AML-193 (cell line): ENCODE measurements at regions not wholly inside any gene's neighbourhood (a gene's known extent, or its start where the extent isn't known, plus 50 kb on each side); places are given as distances from the start of the nearest gene placed in this dataset.

Experiments used
- DNase-seq, 2 experiments: peaks; one replicate each; lab custom pipeline; 2025; lab: John Stamatoyannopoulos, UW

DNA sequence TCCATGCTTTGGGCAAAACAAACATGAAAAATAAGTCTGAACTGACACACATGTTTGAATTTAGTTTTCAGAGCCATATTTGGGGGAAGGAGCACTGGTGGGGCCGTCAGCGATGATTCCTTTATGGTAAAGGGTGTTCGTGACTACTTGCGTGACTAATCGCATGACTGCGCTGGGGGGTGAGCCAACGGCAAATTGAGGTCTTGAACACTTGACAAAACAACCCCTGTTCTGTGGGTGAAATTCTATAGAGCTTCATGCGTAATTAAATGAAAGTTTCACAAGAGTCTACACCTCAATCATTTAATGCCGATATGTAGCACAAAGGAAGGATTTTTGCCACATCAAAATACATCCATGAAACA is 127.5 kb upstream of the CYP1B1 start:
- no peak for DNase-seq

DNA sequence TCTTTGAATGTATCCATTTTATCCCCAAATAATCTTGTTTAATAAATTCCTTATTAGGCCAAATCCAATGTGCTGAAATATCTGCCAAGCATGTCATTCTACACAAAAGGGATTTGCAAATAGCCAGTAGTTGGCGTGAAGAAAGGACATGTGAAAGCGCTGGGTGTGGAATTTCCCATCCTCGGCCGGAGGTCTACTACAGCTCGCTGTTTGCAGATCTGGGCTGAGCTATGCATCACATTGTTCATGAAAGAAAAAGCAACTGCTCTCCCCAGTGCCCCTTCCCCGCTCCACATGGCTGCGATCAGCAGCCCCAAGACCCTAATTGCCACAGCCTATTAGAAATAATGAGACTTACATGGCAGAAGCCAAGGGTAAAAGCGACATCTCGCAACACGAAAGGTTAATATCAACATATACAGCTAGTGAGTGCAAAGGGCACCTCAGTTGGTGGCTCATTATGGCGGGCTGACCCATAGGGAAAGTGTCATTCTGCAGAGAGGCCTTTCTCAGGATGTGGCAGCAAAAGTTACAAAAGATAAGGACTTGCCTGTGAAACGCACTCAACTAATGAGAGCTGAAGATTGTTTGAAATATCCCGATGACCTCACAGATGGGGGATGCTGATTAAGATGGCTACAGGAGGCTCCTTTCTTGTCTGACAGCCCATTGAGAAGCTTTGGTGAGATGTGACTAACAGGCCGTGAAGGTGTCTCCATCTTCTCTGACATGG is 126.9 kb upstream of the CYP1B1 start:
- DNase-seq = no peak

DNA sequence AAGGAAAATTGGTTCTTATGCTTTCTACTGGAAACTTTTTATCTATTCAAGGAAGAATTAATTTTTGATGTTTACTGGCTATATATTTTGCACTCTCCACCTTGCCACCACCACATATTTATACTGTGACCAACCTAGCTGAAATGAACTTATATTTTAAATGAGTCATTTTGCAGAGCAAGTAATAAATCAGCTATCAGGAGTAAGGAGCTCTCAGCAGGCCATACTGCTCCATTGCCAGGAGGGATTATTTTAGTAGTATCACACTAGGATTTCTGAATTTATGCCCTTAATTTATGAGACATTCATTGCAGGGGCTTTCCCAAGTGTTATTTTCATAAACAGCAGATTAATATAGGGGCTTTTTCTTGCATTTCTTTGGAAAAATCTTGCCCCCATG is 125.8 kb upstream of the CYP1B1 start:
- DNase-seq = no peak

DNA sequence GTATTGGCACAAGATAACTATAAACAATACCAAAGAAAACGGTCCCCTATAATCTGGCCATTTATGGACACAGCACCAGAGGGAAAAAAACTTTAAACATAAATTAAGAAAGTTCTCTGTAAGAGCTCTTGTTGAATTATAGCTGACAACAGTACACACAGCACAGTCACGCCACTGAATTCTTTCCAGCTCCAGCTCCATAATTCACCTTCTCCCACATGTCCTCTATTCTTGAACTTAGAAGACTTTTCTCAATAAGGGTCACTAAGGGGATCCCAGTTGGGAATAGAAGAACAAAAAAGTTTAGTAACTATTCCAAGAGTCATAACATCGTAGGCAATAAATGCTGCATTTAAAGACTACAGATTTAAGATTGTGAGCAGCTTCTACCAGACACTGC is 124.6 kb upstream of the CYP1B1 start:
- no peak for DNase-seq

DNA sequence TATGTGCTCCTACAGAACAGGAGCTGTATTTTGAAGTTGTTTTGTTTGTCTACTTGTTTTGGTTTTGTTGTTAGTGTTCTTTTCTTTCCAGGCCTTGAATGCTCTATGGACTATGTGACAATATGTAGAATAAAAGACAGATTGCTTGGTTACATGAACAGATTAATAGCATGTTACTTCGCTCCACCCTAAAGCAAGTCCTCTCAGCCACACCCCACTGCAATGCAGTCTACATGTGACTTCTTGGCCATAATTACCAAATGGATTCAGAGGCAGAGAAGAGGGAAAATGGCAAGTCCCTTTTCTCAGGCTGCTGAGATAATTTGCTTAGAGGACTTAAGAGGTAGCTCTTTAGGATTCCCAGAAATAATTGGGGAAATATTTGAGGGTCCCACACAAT is 123.2 kb upstream of the CYP1B1 start:
- DNase-seq = no peak

DNA sequence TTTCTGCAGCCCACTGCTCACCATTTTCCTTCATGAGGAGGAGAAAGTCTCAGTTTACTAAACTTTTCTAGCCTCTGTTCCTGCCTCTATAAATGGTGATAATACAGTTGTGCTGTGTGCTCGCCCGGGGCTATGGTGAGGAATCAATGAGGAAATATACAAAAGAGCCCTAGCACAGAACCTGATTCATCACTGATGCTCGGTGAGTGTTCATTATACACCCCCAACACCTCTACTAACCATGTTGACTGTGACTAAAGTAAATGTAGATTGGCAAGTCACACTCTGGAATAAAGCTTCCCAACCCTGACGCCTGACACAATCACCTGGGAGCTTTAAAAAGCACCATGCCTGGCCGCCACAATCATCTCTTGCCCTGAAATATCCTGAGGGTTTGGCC is 118.8 kb upstream of the CYP1B1 start:
- no peak for DNase-seq

DNA sequence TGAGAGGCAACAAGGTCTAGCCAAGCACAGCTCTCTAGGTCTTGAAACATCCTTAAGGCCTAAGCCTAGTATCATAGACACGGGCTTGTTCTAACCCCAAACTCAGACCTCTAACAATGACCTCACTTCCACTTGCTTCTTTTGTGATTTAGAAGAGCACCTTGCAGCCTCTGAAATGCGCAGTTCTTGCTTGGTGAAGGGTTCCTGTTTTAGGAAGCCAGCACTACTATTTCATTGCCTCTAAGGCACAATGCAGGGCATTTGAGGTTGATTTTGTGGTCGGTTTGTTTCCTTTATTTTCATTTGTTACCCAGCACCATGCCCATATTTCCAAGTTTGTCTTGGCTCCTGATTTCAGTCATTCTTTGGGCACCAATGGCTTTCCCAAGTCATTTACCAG is 117.0 kb upstream of the CYP1B1 start:
- peak; percentile 13 to 17 for DNase-seq

DNA sequence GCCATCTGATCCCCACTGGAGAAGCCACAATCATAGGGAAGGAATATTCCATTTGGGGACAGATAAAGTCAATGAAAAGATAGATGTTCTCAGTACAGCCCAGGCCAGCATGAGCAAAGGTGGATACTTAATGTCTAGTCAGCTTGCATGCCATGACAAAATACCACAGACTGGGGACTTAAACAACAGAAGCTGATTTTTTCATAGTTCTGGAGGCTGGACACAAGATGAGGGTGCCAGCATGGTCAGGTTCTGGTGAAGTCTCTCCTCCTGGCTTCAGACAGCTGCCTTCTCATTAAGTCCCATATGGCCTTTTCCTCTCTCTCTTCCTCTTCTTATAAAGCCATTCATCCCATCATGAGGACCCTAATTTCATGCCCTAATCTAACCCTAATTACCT is 116.1 kb upstream of the CYP1B1 start:
- no peak for DNase-seq

DNA sequence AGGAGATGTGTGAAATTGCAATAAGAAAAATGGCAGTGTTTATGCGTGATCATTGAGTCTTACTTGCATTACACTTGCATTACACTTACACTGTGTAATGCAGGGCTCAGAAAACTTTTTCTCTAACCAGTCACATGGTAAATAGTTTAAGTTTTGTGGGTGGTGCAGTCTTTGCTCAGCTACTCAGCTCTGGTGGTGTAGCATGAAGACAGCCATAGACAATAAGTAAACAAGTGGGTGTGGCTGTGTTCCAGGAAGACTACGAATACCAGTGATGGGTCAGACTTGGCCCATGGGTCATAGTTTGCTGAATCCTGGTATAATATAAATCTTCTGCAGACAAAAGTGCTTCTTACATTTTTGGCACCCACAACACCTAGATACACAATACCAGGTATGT is 115.6 kb upstream of the CYP1B1 start:
- DNase-seq = no peak

DNA sequence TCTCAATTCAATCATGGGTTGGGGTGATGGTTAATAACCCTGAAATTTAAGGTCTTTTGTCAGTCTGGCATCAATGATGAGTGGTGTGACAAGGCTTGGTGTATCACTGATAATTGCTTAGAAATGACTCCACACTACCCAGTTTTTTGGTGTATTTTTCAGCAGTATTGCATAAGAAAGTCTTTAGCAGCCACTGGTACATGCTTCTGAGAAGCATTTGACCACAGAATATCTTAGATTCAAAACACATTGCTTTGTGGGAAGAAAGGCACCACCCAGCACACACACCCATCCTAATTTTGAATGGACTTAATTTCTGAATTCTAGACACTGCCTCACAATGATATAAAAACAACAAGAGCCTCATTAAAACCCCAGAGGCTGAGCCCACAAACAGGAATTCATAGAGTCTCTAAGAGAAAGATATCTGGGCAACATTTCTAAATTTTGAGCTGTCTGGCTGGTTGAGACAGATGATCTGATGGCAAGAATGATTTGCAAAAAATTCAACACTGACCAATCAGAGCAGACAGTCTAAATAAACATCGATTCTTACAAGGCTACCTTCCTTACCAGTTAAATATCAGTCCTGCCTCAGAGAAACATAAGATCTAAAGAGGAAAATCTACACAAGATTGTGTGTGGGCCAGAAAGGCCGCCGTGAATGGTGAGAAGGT is 114.7 kb upstream of the CYP1B1 start:
- no peak for DNase-seq

DNA sequence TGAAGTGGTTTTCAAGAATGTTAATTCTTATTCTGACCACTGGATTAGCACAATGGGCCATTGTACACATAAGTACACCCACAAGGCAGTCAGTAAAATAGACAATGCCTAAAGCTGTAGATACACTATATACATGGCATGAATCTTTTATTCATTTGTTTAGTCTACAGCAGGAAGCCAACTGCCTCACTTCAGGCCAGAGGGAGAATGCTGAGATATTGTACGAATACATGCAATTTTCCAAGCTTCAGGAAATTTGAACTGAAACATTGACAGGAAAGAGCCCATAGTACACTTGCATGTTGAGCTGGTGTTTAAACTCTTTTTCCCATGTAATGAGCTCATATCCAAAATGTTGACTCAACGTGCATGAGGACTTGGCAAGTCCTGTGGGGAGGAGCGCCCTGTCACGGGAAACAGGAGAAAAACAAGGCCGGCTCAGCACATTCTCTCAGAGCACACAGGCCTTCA is 111.6 kb upstream of the CYP1B1 start:
- DNase-seq = no peak

DNA sequence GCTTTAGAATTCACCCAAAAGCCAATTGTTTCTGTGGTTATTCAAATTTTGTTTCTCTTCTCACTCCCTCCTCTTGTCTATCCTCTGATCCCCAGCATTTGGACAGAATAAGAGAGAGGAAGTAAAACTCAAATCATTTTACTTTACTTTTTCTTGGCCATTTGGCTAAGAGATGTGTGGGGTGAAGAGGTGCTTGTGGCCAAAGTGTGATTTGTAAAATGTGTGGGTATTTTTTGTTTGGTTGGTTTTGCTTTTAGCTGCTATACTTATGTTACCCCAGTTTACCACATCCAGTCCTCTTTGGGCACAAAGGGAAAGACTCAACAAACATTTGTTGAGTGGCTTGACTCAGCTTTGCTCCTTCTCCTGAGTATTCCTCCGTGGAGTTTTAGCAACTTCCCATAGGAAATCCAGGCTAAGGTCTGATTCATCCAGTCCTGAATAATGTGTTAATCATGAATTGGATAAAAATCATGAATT is 109.1 kb upstream of the CYP1B1 start:
- no peak for DNase-seq

DNA sequence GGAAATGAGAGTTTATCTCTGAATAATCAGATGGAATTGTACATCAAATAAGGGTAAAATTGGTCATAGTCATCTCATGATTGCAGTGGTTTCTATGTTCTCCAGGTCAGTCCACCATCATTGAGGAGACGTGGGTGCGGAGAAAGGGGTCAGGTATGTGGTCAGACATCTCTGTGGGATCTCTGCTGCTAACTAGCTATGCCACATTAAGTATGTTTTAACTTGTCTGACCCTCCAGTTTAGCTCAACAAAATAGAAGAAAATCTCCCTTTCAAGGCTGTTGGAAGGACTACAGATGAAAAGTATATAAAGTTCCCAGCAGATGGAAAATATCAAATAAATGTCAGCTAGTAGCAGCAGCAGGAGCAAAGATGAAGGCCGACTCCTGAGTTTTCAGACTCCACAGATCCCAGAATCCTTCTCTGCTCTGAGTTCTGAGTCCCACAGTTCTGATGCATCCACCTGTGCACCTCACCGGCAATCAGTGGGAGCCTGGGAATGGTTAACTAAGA is 106.6 kb upstream of the CYP1B1 start:
- DNase-seq = no peak

DNA sequence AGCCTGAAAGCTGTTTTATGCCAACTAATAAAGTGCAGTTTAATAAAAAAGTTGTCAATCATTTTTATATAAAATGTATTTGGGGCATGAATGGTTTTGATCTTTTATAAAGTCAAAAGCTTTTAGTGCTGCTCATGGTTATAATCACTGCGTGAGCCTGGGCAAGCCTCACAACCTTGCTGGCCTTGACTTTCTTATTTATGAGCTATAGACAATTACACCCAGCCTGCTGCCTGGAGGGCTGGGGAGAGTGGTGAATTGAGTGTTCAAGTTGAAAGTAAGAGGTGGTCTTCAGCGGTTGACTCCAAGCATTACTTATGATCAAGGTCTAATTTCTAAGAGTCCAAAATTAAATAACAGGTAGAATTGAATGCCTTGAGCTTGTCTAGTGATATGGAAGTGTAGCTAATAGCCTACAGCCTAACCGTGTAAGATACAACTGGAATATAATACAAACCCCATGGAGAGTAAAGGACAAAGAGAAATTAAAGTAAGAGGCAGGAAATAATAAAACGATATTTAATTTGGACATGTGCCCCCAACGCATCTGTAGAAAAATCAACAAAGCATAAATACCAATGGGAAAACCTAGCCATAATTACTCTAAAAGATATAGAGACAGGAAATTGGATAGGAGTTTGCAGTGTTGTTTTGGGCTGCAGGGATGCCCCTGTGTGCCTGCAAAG is 106.0 kb upstream of the CYP1B1 start:
- no peak for DNase-seq

DNA sequence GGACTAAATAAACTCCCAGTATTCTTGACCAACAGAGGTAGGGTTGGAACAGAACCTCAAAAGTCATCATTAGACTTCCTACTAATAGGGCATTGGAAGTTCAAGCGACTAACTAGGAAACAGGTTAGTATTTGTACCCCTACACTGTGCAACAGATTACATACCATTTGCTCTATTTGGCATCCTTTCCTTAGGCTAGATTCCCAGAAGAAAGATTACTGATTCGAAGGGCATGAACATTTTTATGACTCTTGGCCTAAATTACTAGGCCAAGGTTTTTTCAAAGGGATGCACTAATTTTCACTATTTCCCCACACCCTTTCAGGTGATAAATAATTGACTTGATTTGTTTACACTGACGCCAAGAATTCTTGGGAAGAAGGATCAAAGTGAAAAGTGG is 104.8 kb upstream of the CYP1B1 start:
- no peak for DNase-seq

DNA sequence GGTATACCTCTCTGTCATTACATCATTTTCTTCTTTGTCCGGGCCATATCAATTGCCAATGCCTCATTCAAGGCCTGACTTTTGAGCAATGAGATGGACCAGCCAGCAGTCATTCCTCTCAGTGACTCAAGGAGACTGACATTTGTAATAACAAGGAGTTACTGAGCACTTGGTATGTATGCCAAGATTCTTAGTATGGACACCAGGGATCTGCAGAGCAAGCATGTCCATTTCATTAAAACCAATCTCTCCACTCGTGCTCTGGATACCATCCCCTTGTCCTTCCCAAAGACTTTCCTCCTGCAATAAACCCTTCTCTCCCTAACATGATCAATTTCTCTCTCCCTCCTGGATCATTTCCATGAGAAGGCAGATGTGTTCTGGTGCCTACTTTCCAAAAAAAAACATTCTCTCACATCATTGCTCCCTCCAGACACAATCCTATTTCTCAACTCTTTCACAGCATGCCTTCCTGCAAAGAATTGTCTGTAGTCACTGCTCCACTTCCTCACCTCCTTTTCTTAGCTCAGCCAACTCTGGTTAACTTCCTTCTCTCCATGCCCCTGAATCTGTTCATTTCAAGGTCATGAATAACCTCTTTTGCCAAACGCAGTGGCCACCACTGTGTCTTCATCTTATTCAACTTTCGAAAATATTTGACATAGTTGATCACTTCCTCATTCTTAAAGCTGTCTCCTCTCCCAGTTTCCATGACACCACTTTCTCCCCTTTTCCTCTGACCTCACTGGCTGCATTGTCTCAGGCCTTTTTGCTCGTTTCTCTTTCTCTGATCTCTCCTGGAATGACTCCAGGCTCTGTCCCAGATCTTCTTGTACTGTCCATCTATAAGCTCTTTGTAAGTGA is 102.8 kb upstream of the CYP1B1 start:
- peak; percentile 79 to 86 for DNase-seq

DNA sequence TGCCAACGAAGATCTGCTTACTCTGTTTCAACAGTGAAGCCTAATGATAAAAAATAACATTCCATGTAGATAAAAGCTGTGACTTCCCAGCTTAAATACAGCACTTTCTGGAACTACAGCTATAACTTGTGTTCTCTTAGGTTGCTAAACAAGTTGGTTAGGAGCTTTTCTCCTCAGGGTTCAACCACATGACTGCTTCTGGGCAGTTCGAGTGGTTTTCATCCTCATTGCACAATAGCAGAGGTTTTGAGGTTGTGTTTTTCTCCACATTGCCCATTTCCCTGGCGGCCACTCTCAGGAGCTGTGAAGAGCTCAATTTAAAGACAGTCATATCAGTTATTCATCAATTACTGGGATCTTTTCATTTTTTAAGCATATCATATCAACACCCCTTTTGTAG is 102.2 kb upstream of the CYP1B1 start:
- peak; percentile 81 to 91 for DNase-seq

DNA sequence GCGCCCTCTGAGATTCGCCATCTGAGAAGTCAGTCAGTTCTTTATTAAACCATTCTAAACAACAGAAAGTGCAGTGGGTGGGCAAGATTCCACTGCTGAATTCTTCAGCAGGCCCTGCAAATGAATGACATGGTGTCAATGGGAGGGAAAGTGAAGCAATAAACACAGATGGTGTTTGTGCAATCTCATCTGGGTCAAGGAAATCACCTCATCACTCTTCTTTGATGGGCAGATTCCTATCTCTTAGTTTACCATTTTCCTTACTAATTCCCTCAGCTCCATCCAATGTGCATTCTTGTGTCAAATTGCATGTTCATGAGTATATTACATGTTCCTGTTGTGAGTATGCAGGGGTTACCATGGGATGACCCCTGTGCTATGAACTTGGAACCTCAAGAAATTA is 100.7 kb upstream of the CYP1B1 start:
- DNase-seq = peak; percentile 22 to 43

DNA sequence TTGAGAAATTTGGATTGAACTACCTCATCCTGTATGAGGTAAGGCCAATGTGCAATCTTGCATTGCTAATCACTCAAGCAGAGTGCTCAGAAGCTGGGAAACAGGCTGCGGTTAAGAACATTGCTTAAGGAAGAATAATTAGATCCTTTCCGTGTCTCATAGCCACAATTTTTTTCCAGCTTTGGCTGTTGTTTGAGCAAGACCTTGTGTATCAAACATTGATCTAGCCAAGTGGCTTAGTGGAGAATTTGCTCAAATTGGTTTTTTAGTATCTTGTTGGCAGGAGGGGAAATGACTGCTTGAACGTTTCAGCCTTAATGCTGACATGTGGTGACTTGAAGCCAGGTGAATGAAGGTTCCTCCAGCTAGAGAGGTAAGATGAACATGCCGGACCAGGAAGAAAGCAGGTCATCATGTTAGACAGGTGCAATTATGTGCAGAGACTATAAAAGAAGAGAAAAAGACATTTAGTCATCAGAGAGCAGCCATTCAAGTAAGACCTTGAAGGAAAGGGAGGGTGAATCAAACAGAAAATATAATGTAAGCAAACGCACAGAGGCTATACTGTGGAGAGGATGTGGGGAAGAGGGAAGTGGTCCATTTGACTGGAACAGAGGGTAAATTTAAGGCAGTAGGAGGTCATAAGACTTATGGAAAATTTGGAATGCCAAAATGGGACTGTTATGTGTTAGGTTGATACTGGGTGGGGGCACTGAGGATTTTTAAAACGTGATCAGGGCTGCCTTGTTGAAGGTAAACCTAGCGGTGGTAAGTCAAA is 98.9 kb upstream of the CYP1B1 start:
- peak; percentile 95 for DNase-seq

DNA sequence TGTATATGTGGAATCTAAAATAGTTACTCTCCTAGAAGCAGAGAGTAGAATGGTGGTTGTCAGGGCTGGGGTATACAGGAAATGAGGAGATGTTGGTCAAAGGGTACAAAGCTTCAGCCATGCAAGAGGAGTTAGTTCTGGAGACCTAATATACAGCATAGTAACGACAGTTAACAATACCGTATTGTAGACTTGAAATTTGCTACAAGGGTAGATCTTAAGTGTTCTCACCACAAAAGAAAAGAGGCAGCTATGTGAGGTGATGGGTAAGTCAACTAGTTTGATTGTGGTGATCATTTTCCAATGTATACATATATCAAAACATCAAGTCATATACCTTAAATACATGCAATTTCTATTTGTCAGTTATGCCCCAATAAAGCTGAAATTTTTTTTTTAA is 98.2 kb upstream of the CYP1B1 start:
- DNase-seq = no peak

DNA sequence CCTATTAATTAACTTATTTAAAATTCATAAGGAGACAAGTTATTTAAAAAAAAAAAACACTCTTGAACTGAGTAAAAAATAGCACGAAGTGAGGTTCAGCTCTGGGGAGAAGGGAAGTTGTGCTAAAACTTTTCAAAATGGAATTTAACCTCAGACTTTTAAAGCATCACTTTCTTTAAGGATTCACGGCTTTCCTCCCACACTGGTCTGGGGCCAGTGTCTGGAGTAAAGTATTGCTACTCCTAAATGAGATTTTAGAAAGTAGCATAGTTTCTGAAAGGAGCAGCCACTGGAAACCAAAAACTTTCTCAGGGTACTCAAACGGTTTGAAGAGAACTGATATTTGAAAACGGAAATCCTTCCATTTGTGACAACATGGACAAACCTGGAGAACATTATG is 97.7 kb upstream of the CYP1B1 start:
- DNase-seq = no peak
